ENCODE measurements at regions not wholly inside any gene's neighbourhood (a gene's known extent, or its start where the extent isn't known, plus 50 kb on each side); places are given as distances from the start of the nearest gene placed in this dataset.

DNA sequence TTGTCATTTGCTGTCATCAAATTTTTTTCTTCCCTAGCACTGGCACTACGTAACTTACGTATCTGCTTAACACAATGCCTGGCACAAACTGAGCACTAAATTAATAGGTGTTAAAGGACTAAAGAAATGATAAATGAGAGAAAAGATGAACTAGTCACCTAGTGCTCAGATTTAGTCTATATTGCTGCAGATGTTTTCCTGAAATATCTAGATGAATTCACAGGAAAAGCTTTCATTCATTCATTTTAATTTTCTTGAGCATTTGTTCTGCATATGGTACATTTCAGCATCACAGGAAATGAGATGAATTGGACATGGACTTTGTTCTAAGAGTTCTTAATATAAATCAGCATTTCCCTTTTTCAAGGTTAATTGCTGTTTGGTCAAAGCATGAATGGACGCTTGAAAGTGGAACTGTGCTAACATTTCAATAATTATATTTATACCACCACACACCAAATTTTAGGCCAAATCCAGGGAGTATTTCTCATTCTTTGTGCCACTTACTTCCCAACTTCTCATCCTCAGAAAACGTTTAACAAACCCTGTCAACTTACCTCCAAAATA is 163.2 kb upstream of the MDFIC start:
- Histone ChIP-seq H3K4me3 (no peak overlapping the region), H3K27ac (ENCODE audit: extremely low read depth, low read depth, low read length) (no peak overlapping the region), H3K4me2 (ENCODE audit: insufficient read depth, low read length) (no peak overlapping the region), H3K36me3 (ENCODE audit: control insufficient read depth, insufficient read depth, low read length) (no peaks in the 10 kb centered on the region), H3K9ac (ENCODE audit: insufficient read depth in 1 of 2, low read depth in 2 of 2, low read length in 2 of 2) (no peak overlapping the region), H3K27me3 (ENCODE audit: control insufficient read depth in 2 of 2, insufficient read depth in 2 of 2, low read length in 2 of 2) (no peaks in the 10 kb centered on the region), H3K9me1 (ENCODE audit: control insufficient read depth, insufficient read depth, low read length) (no peaks in the 10 kb centered on the region), H3K4me1 (replicated peaks in 1 of 2; ENCODE audit: control insufficient read depth in 2 of 2, insufficient read depth in 2 of 2, low read length in 2 of 2) (no peaks in the 10 kb centered on the region), H3K9me3 (replicated peaks; ENCODE audit: control insufficient read depth, insufficient read depth, low read depth, low read length) (no peaks in the 10 kb centered on the region), H2AFZ (ENCODE audit: low read depth, low read length) (no peak overlapping the region), H4K20me1 (replicated peaks; ENCODE audit: control insufficient read depth, insufficient read depth, low read length) (no peaks in the 10 kb centered on the region), H3K79me2 (ENCODE audit: control insufficient read depth, insufficient read depth, low read length) (no peaks in the 10 kb centered on the region)
- DNase-seq (ENCODE audit: extremely low read depth in 1 of 4, low spot score in 3 of 4) (no peak), FAIRE-seq (no peak), ATAC-seq (no peak)
- intact Hi-C loops (cut with micrococcal nuclease) (no loop called here), in situ Hi-C loops (cut with MboI) (no loop called here)
- 1% methylated on average over 4 of the region's 4 CpGs for WGBS (ENCODE audit: insufficient coverage, low coverage, missing lambda C conversion rate)
- CTCF ChIA-PET (ENCODE audit: low intra/inter-chr PET ratio) = no interaction called here
- POLR2A ChIA-PET = no interaction called here
- no TSS peak for BruUV-seq (replicated peaks)
- TF ChIP-seq ZNF699 (CRISPR knock-in tag; IDR thresholded peaks at IDR 0.05; ENCODE audit: insufficient replicate concordance) = no peak
- TF ChIP-seq SMAD1 (IDR thresholded peaks at IDR 0.05; ENCODE audit: low read depth, low read length, partially characterized antibody) = no peak
- TF ChIP-seq SP2 (IDR thresholded peaks at IDR 0.05; ENCODE audit: extremely low read depth, low read depth, low read length, poor library complexity, severe bottlenecking) = no peak
- TF ChIP-seq SRSF7 (optimal IDR thresholded peaks at IDR 0.05; ENCODE audit: low read depth, low read length) = no peak
- no peak for TF ChIP-seq CGGBP1 (CRISPR knock-in tag; IDR thresholded peaks at IDR 0.05)
- no peak for TF ChIP-seq SRSF3 (IDR thresholded peaks at IDR 0.05; ENCODE audit: insufficient read depth, low read length)
- no peak for TF ChIP-seq MAZ (CRISPR knock-in tag; conservative IDR thresholded peaks at IDR 0.05 in 1 of 2, IDR thresholded peaks at IDR 0.05 in 1 of 2)
- no peak for TF ChIP-seq SNRNP70 (optimal IDR thresholded peaks at IDR 0.05; ENCODE audit: low read depth, low read length)
- TF ChIP-seq GATAD2B (IDR thresholded peaks at IDR 0.05; ENCODE audit: borderline replicate concordance) = no peak
- TF ChIP-seq HDGF (IDR thresholded peaks at IDR 0.05) = no peak
- TF ChIP-seq MEIS2 (IDR thresholded peaks at IDR 0.05; ENCODE audit: partially characterized antibody) = no peak
- no peak for TF ChIP-seq SETDB1 (IDR thresholded peaks at IDR 0.05; ENCODE audit: low read length)
- TF ChIP-seq KLF13 (tag; IDR thresholded peaks at IDR 0.05; ENCODE audit: borderline replicate concordance, low read depth) = no peak
- no peak for TF ChIP-seq NRF1 (conservative IDR thresholded peaks at IDR 0.05 in 1 of 2, IDR thresholded peaks at IDR 0.05 in 1 of 2)
- TF ChIP-seq ZNF445 (CRISPR knock-in tag; IDR thresholded peaks at IDR 0.05; ENCODE audit: low read depth) = no peak
- TF ChIP-seq NR2F6 (CRISPR knock-in tag; IDR thresholded peaks at IDR 0.05) = no peak
- no peak for TF ChIP-seq HNRNPK (IDR thresholded peaks at IDR 0.05; ENCODE audit: low read depth, low read length, poor library complexity, severe bottlenecking)
- no peak for TF ChIP-seq NFIX (CRISPR knock-in tag; IDR thresholded peaks at IDR 0.05; ENCODE audit: low read depth)
